ENCODE measurements at regions not wholly inside any gene's neighbourhood (a gene's known extent, or its start where the extent isn't known, plus 50 kb on each side); places are given as distances from the start of the nearest gene placed in this dataset.

DNA sequence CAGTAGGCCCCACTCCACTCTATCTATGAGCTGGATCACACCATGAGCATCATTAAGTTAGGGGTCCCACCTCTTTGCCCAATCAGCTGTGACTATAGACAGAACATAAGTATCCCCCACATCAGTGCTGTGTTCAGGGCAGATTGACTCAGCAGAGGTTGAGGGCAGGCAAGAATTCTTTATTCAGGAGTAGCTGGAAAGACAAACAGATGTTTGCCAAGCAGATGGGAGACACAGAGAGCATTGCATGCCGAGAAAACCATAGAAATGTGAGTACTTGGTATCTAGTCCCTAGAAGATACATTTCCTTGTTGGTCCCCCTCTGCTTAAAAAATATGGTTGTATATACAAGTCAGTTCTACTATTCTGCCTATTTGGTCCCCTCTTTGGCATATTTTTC lies 440.8 kb downstream of the RAP2B start:
- in situ Hi-C loops (cut with HindIII; ENCODE audit: low pct_unique_long_range_greater_than_20kb, low sequenced_read_pairs) = no loop called here
- DNase-seq (ENCODE audit: low read depth) = no peak

DNA sequence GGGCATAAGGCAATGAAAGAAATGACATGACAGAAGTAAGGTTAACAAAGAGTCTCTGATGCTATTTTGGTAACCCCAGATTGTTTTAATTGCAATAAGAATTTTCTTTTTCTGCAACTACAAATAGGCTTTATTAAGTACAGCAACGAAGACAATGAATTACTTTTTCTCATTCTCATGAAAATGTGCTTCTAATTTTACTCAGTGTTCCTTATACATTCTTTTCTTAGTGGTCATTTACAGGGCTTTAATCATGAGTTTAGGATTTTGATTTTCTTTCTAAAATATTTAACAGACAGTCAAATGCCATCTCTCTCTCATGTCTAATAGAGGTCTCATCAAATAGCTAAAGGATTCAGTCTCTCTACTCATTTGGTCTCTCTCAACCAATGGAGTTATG lies 452.1 kb downstream of the RAP2B start:
- DNase-seq (ENCODE audit: low read depth) = no peak
- in situ Hi-C loops (cut with HindIII; ENCODE audit: low pct_unique_long_range_greater_than_20kb, low sequenced_read_pairs) = no loop called here

DNA sequence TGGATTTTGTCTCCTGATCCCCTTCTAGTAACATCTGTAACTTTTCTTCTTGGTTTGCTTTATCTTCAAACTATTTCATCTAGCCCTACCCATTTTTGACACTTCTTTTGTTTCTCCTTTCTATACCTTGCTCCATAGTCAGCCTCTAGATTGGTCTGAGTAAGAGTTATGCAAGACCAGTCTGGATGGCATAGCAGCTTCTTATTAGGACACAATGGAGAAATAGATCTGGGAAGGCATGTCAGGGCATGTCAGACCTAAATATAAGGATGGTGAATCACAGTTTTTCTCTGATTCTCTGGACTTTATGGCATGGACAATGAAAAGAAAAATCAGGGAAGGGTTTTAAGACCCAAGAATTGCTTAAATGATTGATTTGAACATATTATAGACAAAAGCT lies 452.5 kb downstream of the RAP2B start:
- in situ Hi-C loops (cut with HindIII; ENCODE audit: low pct_unique_long_range_greater_than_20kb, low sequenced_read_pairs) = no loop called here
- DNase-seq (ENCODE audit: low read depth) = peak; percentile 11

DNA sequence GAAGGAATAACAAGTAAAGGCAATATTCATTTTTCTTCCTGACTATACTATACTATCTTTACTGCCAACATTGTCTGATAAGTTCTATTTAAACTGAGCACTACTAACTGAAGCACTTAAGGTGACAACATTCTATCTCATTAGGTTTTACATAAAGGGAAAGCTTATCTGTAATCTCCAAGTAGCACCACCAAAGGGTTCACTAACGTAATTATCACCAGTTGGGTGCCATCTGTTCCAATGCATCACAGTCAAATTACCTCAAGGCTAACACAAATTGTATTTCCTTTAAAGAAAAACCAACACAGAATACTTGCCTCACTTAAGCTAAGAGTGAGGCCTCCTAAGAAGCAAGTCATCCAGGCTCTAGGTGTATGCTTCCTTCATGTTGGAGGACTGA lies 453.8 kb downstream of the RAP2B start:
- in situ Hi-C loops (cut with HindIII; ENCODE audit: low pct_unique_long_range_greater_than_20kb, low sequenced_read_pairs) = no loop called here

DNA sequence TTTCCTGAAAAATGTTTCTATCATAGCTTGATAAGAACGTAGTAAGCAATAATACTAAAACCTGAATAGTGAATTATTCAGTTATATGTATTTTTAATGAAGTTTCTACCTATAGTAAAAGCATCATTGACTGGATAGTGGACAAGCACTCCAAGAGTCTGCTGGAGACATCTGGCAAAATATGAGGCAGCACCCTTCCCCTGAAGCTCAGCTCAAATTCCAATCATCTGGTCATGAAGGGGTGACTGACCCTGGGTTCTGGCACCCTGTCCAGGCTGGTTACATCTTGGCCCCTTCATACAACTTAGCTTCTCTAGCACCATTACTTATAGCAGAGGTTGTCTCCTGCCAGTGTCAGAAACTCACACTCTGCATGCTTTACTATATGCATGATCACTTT lies 455.4 kb downstream of the RAP2B start:
- in situ Hi-C loops (cut with HindIII; ENCODE audit: low pct_unique_long_range_greater_than_20kb, low sequenced_read_pairs) = no loop called here
- DNase-seq (ENCODE audit: low read depth) = no peak

More for the DNA sequence above, 453.8 kb downstream of the RAP2B start:
- DNase-seq (ENCODE audit: low read depth) = no peak

DNA sequence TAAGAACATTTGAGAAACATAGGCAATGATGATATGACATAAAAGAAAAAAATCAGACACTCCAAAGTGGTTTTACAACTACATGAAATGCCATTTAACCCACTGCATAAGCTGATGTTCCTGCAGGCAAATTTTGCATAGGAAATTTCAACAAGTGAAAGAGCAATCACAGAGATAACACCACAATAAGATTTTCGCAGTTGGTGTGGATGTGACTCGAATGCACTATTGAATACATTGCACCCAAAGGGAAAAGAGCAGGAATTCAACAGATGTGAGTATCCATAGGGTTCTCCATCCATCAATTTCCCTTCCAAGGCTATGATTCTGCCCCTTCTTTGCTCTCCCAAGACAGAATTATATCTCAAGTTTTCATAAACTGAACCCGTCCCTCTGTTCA lies 456.1 kb downstream of the RAP2B start:
- in situ Hi-C loops (cut with HindIII; ENCODE audit: low pct_unique_long_range_greater_than_20kb, low sequenced_read_pairs) = no loop called here

DNA sequence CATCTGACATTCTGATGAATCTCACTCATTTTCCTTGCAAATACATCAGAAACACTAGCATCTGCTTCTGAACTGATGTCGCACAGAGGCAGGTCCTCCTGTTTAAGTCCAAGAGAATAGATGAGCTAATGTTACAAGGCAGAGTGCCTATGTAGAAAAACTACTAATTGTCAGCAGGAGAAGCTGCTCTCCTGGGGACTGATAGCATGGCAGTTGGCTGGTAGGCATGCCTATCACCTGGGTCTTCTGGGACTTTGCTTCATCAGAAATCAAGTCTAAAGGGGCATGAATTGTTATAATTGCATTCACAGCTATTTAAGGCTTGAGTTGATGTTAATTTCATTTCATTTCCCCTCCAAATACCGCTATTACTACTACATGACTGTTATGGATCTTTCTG lies 457.2 kb downstream of the RAP2B start:
- DNase-seq (ENCODE audit: low read depth) = no peak
- in situ Hi-C loops (cut with HindIII; ENCODE audit: low pct_unique_long_range_greater_than_20kb, low sequenced_read_pairs) = no loop called here

More for the DNA sequence above, 456.1 kb downstream of the RAP2B start:
- no peak for DNase-seq (ENCODE audit: low read depth)

DNA sequence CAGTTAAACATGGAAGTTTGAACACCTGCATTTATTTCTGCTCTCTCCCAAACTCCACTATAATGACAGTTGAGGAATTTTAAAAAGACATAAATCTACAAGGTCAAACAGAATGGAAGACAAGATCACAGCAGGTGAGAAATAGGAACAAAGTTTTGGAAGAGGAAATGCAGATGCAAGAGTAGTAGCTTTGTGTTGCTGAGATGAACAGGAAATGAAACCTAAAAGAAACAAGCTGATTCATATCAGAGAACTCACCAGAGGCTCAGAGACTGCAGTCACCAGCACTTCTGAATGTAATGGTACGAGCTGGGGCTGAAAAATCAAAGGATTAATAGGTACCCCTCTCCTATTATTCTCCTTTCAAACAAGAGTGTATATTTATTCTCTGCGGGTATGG lies 459.9 kb downstream of the RAP2B start:
- DNase-seq (ENCODE audit: low read depth) = no peak
- in situ Hi-C loops (cut with HindIII; ENCODE audit: low pct_unique_long_range_greater_than_20kb, low sequenced_read_pairs) = no loop called here

DNA sequence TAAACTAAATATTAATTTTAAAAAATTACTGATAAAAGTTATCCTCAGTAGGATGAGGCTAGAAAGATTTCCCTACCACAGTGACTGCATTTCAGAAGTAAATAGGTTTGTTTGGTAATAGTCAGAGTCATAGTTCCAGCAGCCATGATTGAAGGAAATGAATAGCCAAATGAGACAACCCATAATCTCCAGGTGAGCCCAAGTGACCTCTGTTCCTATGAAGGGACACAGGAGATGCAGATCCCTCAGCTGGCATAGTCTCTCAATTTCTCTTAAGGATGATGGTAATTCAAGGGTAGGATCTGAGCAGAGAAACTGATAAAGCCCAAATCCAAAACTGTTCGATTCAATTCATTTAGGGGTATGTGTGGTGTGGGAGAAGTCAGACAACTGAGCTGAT lies 461.8 kb downstream of the RAP2B start:
- DNase-seq (ENCODE audit: low read depth) = no peak
- in situ Hi-C loops (cut with HindIII; ENCODE audit: low pct_unique_long_range_greater_than_20kb, low sequenced_read_pairs) = no loop called here

DNA sequence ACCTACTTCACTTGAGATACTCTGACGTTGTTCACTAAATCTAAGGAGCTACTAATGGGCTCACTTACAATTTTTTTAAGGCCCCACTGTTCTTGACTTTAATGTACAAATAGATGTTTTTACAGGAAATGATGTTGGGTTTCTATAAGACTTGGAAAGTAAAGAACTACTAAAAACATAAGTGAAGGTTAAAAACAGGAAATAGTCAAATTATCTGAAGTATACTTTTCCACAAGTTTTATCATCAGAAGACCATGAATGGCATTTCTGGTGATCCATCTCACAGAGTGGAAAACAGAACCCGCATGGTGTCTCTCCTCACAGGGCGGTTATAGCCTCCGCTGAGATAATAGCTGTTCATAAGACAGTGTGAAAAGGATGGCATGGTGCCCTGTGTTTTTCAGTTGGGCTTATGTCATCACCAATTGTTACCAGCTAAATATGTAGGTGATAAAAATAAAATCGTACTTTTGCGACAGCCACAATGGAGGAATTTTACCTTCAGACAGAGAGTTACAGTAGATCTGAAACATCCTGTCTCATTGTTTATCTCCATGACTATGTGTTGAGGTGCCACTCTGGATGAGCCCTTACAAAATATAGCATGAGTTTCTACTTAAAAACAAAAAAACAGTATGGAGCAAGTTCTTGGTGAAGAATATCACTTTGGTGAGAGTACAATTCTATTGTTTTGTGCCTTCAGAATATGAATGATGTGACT lies 462.4 kb downstream of the RAP2B start:
- no peak for DNase-seq (ENCODE audit: low read depth)
- in situ Hi-C loops (cut with HindIII; ENCODE audit: low pct_unique_long_range_greater_than_20kb, low sequenced_read_pairs) = no loop called here

DNA sequence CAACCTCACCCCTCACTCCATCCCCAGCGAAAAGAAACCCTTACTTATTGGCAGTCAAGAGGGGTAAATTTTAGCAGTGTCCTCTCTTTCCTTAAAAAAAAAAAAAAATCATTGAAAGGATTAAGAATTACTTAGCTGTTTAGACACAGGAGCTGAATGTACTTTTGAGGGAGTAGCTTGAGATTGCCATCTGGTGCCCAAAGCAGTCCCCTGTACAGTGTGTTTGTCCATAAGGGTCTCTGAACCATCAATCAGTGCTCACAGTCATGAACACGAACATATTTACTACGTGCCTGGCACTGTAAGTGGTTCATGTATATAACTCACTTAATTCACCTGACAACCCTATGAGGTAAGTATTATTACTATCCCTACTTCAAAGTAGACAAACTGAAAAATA lies 463.5 kb downstream of the RAP2B start:
- in situ Hi-C loops (cut with HindIII; ENCODE audit: low pct_unique_long_range_greater_than_20kb, low sequenced_read_pairs) = no loop called here
- no peak for DNase-seq (ENCODE audit: low read depth)

DNA sequence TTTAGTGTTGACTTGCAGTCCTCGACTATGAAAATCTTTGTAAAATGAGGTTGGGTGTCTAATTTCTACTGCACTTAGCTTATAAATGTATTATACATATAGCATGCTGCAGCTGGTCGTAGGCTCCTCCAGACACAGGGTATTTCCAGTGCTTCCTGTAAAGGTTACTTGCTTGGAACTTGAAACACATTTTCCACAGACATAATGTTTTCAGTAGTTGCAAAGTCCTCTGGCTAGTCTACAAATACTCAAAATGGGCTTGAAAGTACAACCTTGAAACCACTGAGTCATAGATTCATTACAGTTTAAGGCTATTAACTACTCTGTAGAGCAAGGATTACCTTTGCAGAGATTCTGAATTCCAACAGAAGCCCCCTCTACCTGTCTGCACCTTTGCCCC lies 464.1 kb downstream of the RAP2B start:
- no peak for DNase-seq (ENCODE audit: low read depth)
- in situ Hi-C loops (cut with HindIII; ENCODE audit: low pct_unique_long_range_greater_than_20kb, low sequenced_read_pairs) = no loop called here

DNA sequence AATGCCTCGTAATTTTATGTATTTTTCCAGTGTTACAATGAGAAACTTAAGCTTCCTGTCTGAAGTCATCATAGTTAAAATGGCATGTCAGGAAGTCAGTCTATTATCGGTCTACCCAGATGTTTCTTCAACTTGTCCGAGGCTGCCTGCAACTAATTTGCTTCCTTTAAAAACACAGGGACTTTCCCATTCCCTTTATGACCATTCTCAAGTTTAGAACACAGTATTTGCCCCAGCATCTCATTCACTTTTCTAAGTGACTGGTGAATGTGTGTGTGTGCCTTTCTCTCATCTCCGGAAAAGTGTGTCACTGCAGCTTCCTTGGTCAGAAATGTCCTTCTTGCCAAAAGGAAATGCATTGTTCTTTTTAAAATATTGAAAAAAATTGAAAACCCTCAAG lies 466.6 kb downstream of the RAP2B start:
- DNase-seq (ENCODE audit: low read depth) = no peak
- in situ Hi-C loops (cut with HindIII; ENCODE audit: low pct_unique_long_range_greater_than_20kb, low sequenced_read_pairs) = no loop called here

DNA sequence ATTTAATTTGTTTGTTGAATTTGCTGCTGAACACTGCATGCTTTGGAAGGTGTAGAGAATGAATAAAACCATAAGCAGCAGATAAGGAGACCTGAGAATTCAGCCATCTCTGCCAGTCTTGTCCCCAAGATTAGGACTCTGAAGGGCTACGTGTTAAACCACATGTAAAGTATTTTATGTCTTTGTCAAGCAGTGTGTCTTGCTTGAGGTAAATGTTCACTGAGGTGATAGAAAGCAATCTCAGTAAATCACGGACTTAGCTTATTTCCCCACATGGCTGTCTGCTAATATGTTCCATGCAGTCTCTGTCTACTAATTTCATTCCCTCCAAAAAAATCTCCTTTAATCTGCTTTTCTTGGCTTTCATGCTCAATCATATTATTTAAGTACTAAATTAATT lies 467.1 kb downstream of the RAP2B start:
- in situ Hi-C loops (cut with HindIII; ENCODE audit: low pct_unique_long_range_greater_than_20kb, low sequenced_read_pairs) = no loop called here
- DNase-seq (ENCODE audit: low read depth) = no peak

DNA sequence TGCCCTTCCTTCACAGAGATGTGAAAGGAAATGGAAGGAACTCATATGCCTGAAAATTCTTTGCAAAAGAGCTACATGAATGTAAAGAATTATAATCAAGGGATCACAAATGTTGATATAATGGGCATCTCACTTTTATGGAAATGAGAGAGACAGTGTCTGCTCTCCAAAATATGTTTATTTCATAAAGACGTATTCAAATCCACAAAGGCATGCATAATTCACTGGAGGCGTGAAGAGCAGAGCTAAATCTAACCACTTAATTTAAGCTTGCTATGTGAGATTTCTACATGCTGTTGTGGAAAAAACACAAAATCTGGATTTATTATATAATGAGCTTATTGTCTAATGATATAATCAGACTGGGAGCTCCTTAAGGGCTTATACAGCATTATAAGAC lies 469.1 kb downstream of the RAP2B start:
- no peak for DNase-seq (ENCODE audit: low read depth)
- in situ Hi-C loops (cut with HindIII; ENCODE audit: low pct_unique_long_range_greater_than_20kb, low sequenced_read_pairs) = no loop called here

DNA sequence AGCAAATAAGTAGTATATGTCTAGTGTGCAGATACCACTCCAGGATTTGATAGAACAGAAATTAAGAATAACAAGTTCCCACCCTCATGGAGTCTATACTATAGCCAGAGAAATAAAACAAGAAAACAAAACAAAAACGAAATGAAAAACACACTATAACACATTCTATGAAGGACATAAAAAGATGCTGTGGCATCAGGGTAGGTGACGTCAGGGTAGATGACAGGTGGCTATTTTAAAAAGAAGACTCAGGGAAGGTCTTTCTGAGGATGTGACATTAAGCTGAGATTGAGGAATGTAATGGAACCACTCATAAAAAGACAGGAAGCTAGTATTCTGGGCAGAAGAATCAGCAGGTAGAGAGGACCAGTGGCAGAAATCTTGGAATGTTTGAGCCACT lies 469.6 kb downstream of the RAP2B start:
- DNase-seq (ENCODE audit: low read depth) = no peak
- in situ Hi-C loops (cut with HindIII; ENCODE audit: low pct_unique_long_range_greater_than_20kb, low sequenced_read_pairs) = no loop called here

DNA sequence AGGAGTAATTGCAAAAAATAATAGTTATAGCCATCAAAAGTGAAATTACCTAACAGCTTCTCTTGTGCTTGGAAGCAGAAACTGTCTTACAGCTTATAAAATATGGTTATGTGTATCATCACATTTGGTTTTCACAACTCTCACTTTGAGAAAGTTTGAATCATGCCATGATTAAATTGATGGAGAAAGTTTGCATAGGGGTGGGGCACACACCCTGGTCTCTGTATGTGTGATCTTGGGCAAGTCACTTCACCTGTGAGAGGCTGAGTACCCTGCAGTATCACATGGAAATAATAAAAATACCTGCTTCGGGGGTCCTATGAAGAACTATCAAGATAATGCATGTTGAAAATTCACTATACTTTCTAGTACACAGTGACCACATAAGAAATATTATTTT lies 471.4 kb downstream of the RAP2B start:
- DNase-seq (ENCODE audit: low read depth) = no peak
- in situ Hi-C loops (cut with HindIII; ENCODE audit: low pct_unique_long_range_greater_than_20kb, low sequenced_read_pairs) = no loop called here

DNA sequence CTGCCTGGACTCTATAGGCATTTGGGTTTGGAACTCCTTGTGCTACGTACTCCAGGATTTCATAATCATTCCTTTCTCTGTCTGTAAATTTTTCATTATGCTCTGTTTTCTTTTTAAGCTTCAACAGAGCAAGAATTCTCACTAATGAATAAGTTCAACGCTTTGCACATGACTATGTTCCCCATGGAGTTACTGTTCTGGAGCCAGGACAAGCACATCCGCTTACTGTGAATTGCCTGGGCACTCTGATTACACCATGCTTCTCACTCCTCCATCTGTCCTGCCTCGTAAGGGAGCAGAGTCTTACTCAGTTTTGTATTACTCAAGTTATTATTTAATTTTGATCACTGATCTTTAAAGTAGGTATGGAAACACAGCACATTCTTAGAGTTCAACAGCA lies 472.7 kb downstream of the RAP2B start:
- DNase-seq (ENCODE audit: low read depth) = no peak
- in situ Hi-C loops (cut with HindIII; ENCODE audit: low pct_unique_long_range_greater_than_20kb, low sequenced_read_pairs) = no loop called here

DNA sequence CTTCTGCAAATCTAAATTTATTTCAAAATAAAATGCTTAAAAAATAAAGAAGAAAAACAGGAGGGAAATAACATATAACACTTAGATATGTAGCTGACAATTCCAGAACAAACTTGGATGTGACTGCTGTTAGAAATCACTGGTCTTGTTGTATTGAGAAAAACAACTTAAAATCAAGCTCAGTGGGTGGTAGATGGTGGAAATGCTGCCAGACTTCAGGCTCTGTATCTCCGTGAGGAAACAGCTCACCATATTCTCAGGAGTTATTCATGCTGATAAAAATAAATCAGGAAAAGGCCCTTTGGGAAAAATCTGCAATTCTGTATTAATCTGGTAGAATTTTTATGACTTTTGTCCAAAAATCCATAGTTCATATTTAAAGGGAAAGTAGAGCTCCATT lies 477.6 kb downstream of the RAP2B start:
- no peak for DNase-seq (ENCODE audit: low read depth)
- in situ Hi-C loops (cut with HindIII; ENCODE audit: low pct_unique_long_range_greater_than_20kb, low sequenced_read_pairs) = no loop called here

DNA sequence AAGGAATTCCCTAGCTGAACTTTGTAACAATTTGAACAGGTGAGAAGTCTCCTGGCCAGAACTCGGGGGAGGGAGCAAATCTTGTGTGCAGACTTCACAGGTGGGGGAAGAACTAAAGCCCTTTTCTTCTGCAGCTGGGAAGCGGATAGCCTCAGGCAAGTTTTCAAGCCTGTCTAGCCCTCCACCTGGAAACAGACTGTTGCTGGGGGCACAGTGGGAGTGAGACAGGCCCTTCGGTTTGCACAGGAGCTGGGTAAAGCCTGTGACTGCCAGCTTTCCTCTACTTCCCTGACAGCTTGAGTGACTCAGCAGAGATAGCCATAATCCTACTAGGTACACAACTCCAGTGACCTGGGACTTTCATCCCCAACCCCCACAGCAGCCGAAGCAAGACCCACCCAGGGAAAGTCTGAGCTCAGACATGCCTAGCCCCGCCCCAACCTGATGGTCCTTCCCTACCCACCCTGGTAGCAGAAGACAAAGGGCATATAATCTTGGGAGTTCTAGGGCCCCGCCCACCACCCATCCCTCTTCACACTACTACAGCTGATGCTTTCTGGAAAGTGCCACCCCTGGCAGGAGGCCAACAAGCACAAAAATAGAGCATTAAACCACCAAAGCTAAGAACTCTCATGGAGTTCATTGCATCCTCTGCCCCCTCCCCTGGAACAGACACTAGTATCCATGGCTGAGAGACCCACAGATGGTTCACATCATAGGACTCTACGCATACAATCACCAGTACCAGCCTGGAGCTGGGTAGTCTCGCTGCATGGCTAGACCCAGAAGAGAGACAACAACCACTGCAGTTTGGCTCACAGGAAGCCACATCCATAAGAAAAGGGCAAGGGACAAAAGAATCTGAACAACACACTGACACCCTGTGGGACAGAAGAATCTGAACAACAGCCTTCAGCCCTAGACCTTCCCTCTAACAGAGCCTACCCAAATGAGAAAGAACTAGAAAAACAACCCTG lies 479.0 kb downstream of the RAP2B start:
- no peak for DNase-seq (ENCODE audit: low read depth)
- in situ Hi-C loops (cut with HindIII; ENCODE audit: low pct_unique_long_range_greater_than_20kb, low sequenced_read_pairs) = no loop called here

Data from Caki2 (cell line).